ENCODE measurements at regions not wholly inside any gene's neighbourhood (a gene's known extent, or its start where the extent isn't known, plus 50 kb on each side); places are given as distances from the start of the nearest gene placed in this dataset.

- DNase-seq: peak; percentile 80
Measured at GRCh38 chr6:122322824-122323223, 76.6 kb upstream of the HSF2 start.

GRCh38 chr6:122323361-122323760 is 76.1 kb upstream of the HSF2 start:
- DNase-seq: peak; percentile 78

GRCh38 chr6:122330315-122330714 is 69.1 kb upstream of the HSF2 start:
- DNase-seq: no peak

- no peak for DNase-seq
Measured at GRCh38 chr6:122337645-122338044, 61.8 kb upstream of the HSF2 start.

- DNase-seq: no peak
Measured at GRCh38 chr6:122339661-122340060, 59.8 kb upstream of the HSF2 start.

- DNase-seq: no peak
Measured at GRCh38 chr6:122347280-122347679, 52.2 kb upstream of the HSF2 start.

- no peak for DNase-seq
Measured at GRCh38 chr6:122347751-122348150, 51.7 kb upstream of the HSF2 start.

Data from OCI-M1 (cell line).